Sigmoid colon (tissue), 4 donors: ENCODE measurements at regions not wholly inside any gene's neighbourhood (a gene's known extent, or its start where the extent isn't known, plus 50 kb on each side); places are given as distances from the start of the nearest gene placed in this dataset.

Experiments used
- CTCF ChIP-seq, 4 experiments: fragments of 450-650 bp in 3 of 4; fragments of 200-600 bp in 1 of 4; IDR thresholded peaks; one replicate each; pipeline ENCODE4 v1.5.1; 2016 to 2019; ENCODE audit warnings: antibody characterized with exemption in 4 of 4, mild to moderate bottlenecking in 3 of 4, moderate library complexity in 2 of 4
- EP300 ChIP-seq, 4 donors: sonication (generic); formaldehyde crosslinking; IDR thresholded peaks; one replicate each; pipeline ENCODE4 v1.6.1; 2017; ENCODE audit warnings: antibody characterized with exemption in 4 of 4
- POLR2A ChIP-seq, 2 donors: fragments of 450-650 bp; IDR thresholded peaks; one replicate each; pipeline ENCODE4 v1.6.1; 2016; ENCODE audit warnings: antibody characterized with exemption in 2 of 2, mild to moderate bottlenecking in 2 of 2, moderate library complexity in 2 of 2

GRCh38 chr14:106315436-106315835 is 789.1 kb downstream of the TMEM121 start:
- TF ChIP-seq POLR2A (IDR thresholded peaks at IDR 0.05) (no peak), CTCF (IDR thresholded peaks at IDR 0.05) (no peak), EP300 (IDR thresholded peaks at IDR 0.05) (no peak)
